OCI-LY7 (cell line): ENCODE measurements at regions not wholly inside any gene's neighbourhood (a gene's known extent, or its start where the extent isn't known, plus 50 kb on each side); places are given as distances from the start of the nearest gene placed in this dataset.

ENCODE experiments used
- CTCF ChIP-seq: fragments of 200-600 bp; sonication (generic); conservative IDR thresholded peaks from 2 replicates; pipeline ENCODE4 v1.5.1; 2014; ENCODE audit warnings: mild to moderate bottlenecking, antibody characterized with exemption, low read length, moderate library complexity, mixed read lengths
- EZH2phosphoT487 ChIP-seq: fragments of 200-600 bp; sonication (generic); IDR thresholded peaks from 2 replicates; pipeline ENCODE4 v1.6.1; 2018; ENCODE audit warnings: low read depth, borderline replicate concordance, mild to moderate bottlenecking, mixed run types, antibody characterized with exemption, low read length, moderate library complexity, mixed read lengths

GRCh38 chr10:33410860-33411234 lies 76.4 kb upstream of the NRP1 start:
- TF ChIP-seq CTCF (no peak), EZH2phosphoT487 (no peak)
